ENCODE measurements at regions not wholly inside any gene's neighbourhood (a gene's known extent, or its start where the extent isn't known, plus 50 kb on each side); places are given as distances from the start of the nearest gene placed in this dataset.

- no peak for DNase-seq (ENCODE audit: low spot score)
Observed at GRCh38 chr5:73311291-73312110, 137.1 kb downstream of the FOXD1 start.

- no peak for DNase-seq (ENCODE audit: low spot score)
Observed at GRCh38 chr5:73307645-73308355, 134.8 kb downstream of the TMEM174 start.

GRCh38 chr5:73306741-73307275 is 133.8 kb downstream of the TMEM174 start:
- DNase-seq (ENCODE audit: low spot score) = no peak

- DNase-seq (ENCODE audit: low spot score) = no peak
Observed at GRCh38 chr5:73306078-73306719, 133.2 kb downstream of the TMEM174 start.

GRCh38 chr5:73305386-73305785 is 132.4 kb downstream of the TMEM174 start:
- DNase-seq (ENCODE audit: low spot score) = no peak

- DNase-seq (ENCODE audit: low spot score) = no peak
Observed at GRCh38 chr5:73304381-73304780, 131.4 kb downstream of the TMEM174 start.

GRCh38 chr5:73303148-73304079 is 130.4 kb downstream of the TMEM174 start:
- no peak for DNase-seq (ENCODE audit: low spot score)

- no peak for DNase-seq (ENCODE audit: low spot score)
Observed at GRCh38 chr5:73302797-73303147, 129.8 kb downstream of the TMEM174 start.

GRCh38 chr5:73301208-73301901 is 128.4 kb downstream of the TMEM174 start:
- no peak for DNase-seq (ENCODE audit: low spot score)

- DNase-seq (ENCODE audit: low spot score) = no peak
Observed at GRCh38 chr5:73300337-73301207, 127.6 kb downstream of the TMEM174 start.

- DNase-seq (ENCODE audit: low spot score) = no peak
Observed at GRCh38 chr5:73299665-73300336, 126.8 kb downstream of the TMEM174 start.

- DNase-seq (ENCODE audit: low spot score) = no peak
Observed at GRCh38 chr5:73298772-73299630, 126.0 kb downstream of the TMEM174 start.

- DNase-seq (ENCODE audit: low spot score) = no peak
Observed at GRCh38 chr5:73298251-73298771, 125.3 kb downstream of the TMEM174 start.

- DNase-seq (ENCODE audit: low spot score) = no peak
Observed at GRCh38 chr5:73297430-73297829, 124.4 kb downstream of the TMEM174 start.

- no peak for DNase-seq (ENCODE audit: low spot score)
Observed at GRCh38 chr5:73296772-73297171, 123.8 kb downstream of the TMEM174 start.

GRCh38 chr5:73295921-73296320 is 122.9 kb downstream of the TMEM174 start:
- DNase-seq (ENCODE audit: low spot score) = no peak

- no peak for DNase-seq (ENCODE audit: low spot score)
Observed at GRCh38 chr5:73295447-73295846, 122.5 kb downstream of the TMEM174 start.
